Testis (tissue), 2 donors: ENCODE measurements at regions not wholly inside any gene's neighbourhood (a gene's known extent, or its start where the extent isn't known, plus 50 kb on each side); places are given as distances from the start of the nearest gene placed in this dataset.

ENCODE experiments used
- POLR2A ChIP-seq: fragments of 450-650 bp; IDR thresholded peaks from one replicate; pipeline ENCODE4 v1.6.1; 2017; ENCODE audit warnings: antibody characterized with exemption, mild to moderate bottlenecking, moderate library complexity
- TF ChIP-seq, protein P1 (sequence below), 3 experiments: fragments of 450-650 bp in 2 of 3; fragments of 200-600 bp in 1 of 3; sonication (generic) in 1 of 3; IDR thresholded peaks; one replicate each; pipeline ENCODE4 v1.5.1; 2016 to 2019; ENCODE audit warnings: antibody characterized with exemption in 3 of 3, mild to moderate bottlenecking in 2 of 3, moderate library complexity in 1 of 3

DNA sequence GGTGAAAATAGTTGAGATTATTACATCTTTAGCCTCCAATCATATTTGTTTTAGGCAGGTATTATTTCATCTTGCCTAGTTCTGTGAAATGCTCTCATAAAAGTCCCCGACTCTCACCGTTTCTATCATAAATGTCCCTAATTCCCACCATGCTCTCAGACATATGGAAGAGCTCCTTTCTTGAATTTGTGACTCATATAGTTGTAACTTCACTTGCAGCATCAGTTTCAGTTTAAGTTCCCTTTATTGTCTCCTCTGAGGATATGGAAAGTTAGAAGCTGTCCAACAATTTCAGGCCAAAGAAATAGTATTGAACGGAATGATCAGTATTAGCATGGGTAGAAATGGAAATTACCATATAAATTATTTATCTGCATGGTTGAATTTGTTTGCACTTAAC, 187.5 kb upstream of the NR4A3 start:
- TF ChIP-seq, protein P1, sequence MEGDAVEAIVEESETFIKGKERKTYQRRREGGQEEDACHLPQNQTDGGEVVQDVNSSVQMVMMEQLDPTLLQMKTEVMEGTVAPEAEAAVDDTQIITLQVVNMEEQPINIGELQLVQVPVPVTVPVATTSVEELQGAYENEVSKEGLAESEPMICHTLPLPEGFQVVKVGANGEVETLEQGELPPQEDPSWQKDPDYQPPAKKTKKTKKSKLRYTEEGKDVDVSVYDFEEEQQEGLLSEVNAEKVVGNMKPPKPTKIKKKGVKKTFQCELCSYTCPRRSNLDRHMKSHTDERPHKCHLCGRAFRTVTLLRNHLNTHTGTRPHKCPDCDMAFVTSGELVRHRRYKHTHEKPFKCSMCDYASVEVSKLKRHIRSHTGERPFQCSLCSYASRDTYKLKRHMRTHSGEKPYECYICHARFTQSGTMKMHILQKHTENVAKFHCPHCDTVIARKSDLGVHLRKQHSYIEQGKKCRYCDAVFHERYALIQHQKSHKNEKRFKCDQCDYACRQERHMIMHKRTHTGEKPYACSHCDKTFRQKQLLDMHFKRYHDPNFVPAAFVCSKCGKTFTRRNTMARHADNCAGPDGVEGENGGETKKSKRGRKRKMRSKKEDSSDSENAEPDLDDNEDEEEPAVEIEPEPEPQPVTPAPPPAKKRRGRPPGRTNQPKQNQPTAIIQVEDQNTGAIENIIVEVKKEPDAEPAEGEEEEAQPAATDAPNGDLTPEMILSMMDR (IDR thresholded peaks at IDR 0.05): no peak
- TF ChIP-seq POLR2A: no peak
